ENCODE measurements at regions not wholly inside any gene's neighbourhood (a gene's known extent, or its start where the extent isn't known, plus 50 kb on each side); places are given as distances from the start of the nearest gene placed in this dataset.

- WGBS, 2 donors, result 76 to 93% methylated on average over 2 of the region's 2 CpGs
- no peaks in the 10 kb centered on the region for H3K36me3 ChIP-seq
- no peaks in the 10 kb centered on the region for H3K9me3 ChIP-seq
- H3K27ac ChIP-seq, result no peak overlapping the region
- no peak overlapping the region for H3K4me3 ChIP-seq
- H3K27me3 ChIP-seq, result no peaks in the 10 kb centered on the region
- no peaks in the 10 kb centered on the region for H3K4me1 ChIP-seq
- intact Hi-C loops (cut with DNase I), result no loop called here
- DNase-seq, result no peak
- TF ChIP-seq CTCF (IDR thresholded peaks at IDR 0.05), result no peak
- no peak for TF ChIP-seq POLR2A (IDR thresholded peaks at IDR 0.05)
- TF ChIP-seq EP300 (IDR thresholded peaks at IDR 0.05), result no peak
- TF ChIP-seq POLR2AphosphoS5 (IDR thresholded peaks at IDR 0.05), result no peak
Measured at GRCh38 chr3:6251612-6252400, 609.1 kb upstream of the GRM7 start.

GRCh38 chr3:6254490-6254889 is 606.4 kb upstream of the GRM7 start:
- TF ChIP-seq EP300 (IDR thresholded peaks at IDR 0.05), result no peak
- TF ChIP-seq POLR2AphosphoS5 (IDR thresholded peaks at IDR 0.05), result no peak
- no peak for TF ChIP-seq CTCF (IDR thresholded peaks at IDR 0.05)
- TF ChIP-seq POLR2A (IDR thresholded peaks at IDR 0.05), result no peak
- DNase-seq, result no peak
- no peaks in the 10 kb centered on the region for H3K4me1 ChIP-seq
- no peak overlapping the region for H3K4me3 ChIP-seq
- intact Hi-C loops (cut with DNase I), result no loop called here
- no peak overlapping the region for H3K27ac ChIP-seq
- no peaks in the 10 kb centered on the region for H3K36me3 ChIP-seq
- H3K9me3 ChIP-seq, result no peaks in the 10 kb centered on the region
- WGBS, 2 donors, result 91 to 97% methylated on average over 1 of the region's 1 CpG
- H3K27me3 ChIP-seq, result no peaks in the 10 kb centered on the region

GRCh38 chr3:6255229-6255628 is 605.7 kb upstream of the GRM7 start:
- TF ChIP-seq EP300 (IDR thresholded peaks at IDR 0.05) (no peak), POLR2A (IDR thresholded peaks at IDR 0.05) (no peak), POLR2AphosphoS5 (IDR thresholded peaks at IDR 0.05) (no peak), CTCF (IDR thresholded peaks at IDR 0.05) (no peak)
- Histone ChIP-seq H3K27ac (no peak overlapping the region), H3K4me3 (no peak overlapping the region), H3K9me3 (no peaks in the 10 kb centered on the region), H3K4me1 (no peaks in the 10 kb centered on the region), H3K36me3 (no peaks in the 10 kb centered on the region), H3K27me3 (no peaks in the 10 kb centered on the region)
- no peak for DNase-seq
- 96 to 97% methylated on average over 6 of the region's 6 CpGs for WGBS, 2 donors
- intact Hi-C loops (cut with DNase I), result no loop called here

- DNase-seq, result no peak
- no peak overlapping the region for H3K4me3 ChIP-seq
- TF ChIP-seq POLR2A (IDR thresholded peaks at IDR 0.05) (no peak), POLR2AphosphoS5 (IDR thresholded peaks at IDR 0.05) (no peak), EP300 (IDR thresholded peaks at IDR 0.05) (no peak), CTCF (IDR thresholded peaks at IDR 0.05) (no peak)
- WGBS, 2 donors, result 87% methylated on average over 5 of the region's 5 CpGs
- no peaks in the 10 kb centered on the region for H3K9me3 ChIP-seq
- H3K27me3 ChIP-seq, result no peaks in the 10 kb centered on the region
- intact Hi-C loops (cut with DNase I), result no loop called here
- no peaks in the 10 kb centered on the region for H3K4me1 ChIP-seq
- H3K36me3 ChIP-seq, result no peaks in the 10 kb centered on the region
- no peak overlapping the region for H3K27ac ChIP-seq
Measured at GRCh38 chr3:6260551-6261191, 600.2 kb upstream of the GRM7 start.
